Fibroblast of pulmonary artery (primary cell): ENCODE measurements at regions not wholly inside any gene's neighbourhood (a gene's known extent, or its start where the extent isn't known, plus 50 kb on each side); places are given as distances from the start of the nearest gene placed in this dataset.
A peak's percentile ranks its signal among the peaks of the same experiment; 100 is the strongest.

Source experiments
- DNase-seq: peaks from one replicate; pipeline ENCODE4 v3.0.0-alpha.2; 2010; ENCODE audit warnings: low read depth
- H3K4me3 ChIP-seq: replicated peaks from 2 replicates; pipeline ENCODE4 v1.5.1; 2011; ENCODE audit warnings: low read depth, mild to moderate bottlenecking, control low read depth, low read length, moderate library complexity
- TF ChIP-seq, protein P1 (sequence below): IDR thresholded peaks from 2 replicates; pipeline ENCODE4 v1.5.1; 2011; ENCODE audit warnings: mild to moderate bottlenecking, control low read depth, low read length, inconsistent platforms; ENCODE audit errors: missing control alignments

DNA sequence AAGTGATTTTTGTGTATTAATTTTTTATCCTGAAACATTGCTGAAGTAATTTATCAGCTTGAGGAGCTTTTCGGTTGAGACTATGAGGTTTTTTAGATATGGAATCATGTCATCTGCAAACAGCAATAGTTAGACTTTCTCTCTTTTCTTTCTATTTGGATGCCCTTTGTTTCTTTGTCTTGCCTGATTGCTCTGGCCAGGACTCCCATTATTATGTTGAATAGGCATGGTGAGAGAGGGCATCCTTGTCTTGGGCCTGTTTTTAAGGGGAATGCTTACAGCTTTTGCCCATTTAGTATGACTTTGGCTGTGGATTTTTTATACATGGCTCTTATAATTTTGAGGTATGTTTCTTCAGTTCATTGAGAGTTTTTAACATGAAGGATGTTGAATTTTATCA is 207.6 kb upstream of the DEFB112 start:
- TF ChIP-seq, protein P1, sequence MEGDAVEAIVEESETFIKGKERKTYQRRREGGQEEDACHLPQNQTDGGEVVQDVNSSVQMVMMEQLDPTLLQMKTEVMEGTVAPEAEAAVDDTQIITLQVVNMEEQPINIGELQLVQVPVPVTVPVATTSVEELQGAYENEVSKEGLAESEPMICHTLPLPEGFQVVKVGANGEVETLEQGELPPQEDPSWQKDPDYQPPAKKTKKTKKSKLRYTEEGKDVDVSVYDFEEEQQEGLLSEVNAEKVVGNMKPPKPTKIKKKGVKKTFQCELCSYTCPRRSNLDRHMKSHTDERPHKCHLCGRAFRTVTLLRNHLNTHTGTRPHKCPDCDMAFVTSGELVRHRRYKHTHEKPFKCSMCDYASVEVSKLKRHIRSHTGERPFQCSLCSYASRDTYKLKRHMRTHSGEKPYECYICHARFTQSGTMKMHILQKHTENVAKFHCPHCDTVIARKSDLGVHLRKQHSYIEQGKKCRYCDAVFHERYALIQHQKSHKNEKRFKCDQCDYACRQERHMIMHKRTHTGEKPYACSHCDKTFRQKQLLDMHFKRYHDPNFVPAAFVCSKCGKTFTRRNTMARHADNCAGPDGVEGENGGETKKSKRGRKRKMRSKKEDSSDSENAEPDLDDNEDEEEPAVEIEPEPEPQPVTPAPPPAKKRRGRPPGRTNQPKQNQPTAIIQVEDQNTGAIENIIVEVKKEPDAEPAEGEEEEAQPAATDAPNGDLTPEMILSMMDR = no peak
- no peak overlapping the region for H3K4me3 ChIP-seq
- no peak for DNase-seq

DNA sequence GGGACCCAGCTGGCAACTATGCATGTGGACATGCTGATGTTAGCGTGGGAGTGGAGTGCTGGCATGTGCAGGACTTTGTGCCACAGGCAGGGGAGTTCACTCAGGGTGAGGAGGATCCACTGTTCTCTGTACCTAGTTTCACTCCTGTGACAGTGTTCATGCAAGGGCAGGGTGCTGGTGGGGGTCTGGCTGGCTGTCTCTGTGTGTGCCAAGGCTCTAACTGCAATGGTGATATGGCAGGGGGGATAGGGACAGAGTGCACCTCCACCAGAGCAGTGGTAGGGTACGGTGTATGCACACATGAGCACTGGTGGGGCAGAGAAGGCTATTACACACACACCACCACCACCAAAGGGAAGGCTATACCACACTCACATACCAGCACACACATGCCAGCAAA is 210.2 kb upstream of the DEFB112 start:
- TF ChIP-seq, protein P1 = no peak
- no peak for DNase-seq
- H3K4me3 ChIP-seq = no peak overlapping the region

DNA sequence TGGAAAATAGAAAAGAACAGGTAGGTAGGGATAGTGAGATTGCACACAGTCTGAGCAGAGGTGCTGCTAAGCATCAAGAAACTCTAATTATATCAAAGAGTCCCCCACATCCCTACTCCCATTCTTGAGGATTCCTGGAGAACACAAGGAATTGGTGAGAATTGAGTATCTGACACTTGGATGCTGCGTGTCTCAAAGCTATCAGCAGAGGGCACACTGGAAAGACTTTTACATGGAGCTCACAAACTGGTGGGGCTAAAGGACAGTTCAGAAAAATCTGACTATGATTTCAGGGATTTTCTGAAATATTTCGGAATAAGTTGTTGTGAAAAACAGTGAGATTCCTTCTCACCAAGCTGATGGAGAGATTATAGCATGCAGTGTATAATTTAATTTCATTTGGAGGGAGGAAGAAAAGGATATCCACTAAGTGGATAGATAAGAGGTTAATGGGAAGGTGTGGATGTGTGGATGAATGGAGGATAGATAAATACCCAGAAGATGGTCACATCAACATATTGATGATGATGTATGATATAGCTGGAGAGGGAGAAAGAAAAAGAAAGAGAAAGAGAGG is 215.4 kb upstream of the DEFB112 start:
- no peak for DNase-seq
- no peak overlapping the region for H3K4me3 ChIP-seq
- TF ChIP-seq, protein P1 = no peak

DNA sequence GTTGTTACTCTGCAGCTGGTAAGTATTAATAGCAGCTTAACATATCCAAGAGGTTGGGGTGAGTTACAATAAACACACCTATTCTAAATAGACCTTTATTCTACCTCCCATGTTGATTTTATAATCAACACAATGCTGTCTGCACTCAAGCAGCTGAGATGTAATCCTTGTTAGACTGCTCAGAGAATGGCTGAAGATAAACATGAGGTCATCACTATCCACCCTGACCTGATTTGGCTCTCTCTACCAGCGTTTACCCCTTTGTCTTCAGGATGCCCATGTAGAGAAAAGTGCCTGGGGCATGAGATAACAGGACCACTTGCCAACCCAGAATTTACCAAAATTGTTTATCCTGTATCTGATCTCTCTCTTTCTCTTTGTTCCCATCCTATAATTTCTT is 220.7 kb upstream of the DEFB112 start:
- no peak overlapping the region for H3K4me3 ChIP-seq
- TF ChIP-seq, protein P1 = no peak
- DNase-seq = no peak

DNA sequence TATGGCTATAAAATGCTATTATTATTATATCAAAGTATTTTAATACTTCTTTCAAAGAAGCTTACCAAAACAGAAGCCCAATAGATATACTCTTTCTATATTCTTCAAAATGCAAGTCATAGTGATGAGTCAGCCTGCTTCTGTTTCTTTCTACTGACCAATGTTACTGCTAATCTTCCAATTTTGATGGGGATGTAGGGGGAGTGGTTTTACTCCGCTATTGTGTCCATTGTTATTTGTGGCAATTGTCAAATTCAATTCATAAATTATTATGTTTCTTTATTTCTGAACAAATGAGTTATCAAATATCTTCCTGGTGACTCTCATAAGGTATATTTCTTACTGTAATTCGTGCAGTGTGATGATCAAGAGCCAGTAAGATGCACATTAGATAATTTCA is 221.5 kb upstream of the DEFB112 start:
- TF ChIP-seq, protein P1 = no peak
- no peak overlapping the region for H3K4me3 ChIP-seq
- DNase-seq = peak; percentile 5

DNA sequence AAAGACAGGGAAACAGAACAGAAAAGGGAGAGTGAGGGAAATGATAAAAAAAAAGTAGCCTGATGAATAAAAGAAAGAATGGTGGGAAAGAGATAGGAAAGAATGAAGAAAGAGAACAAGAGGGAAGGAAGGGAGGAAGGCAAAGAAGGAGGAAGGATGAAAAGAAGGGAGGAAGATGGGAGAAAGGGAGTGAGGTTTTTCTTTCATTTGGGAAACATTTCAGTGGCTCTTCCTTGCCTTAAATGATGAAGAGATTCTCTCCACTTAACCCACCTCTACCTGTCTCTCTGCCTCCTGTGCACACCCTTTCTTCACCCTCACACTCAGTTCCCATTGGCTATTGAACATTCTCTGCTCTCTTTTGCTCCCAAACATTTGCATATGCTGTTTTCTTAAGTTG is 222.1 kb upstream of the DEFB112 start:
- TF ChIP-seq, protein P1 = no peak
- no peak overlapping the region for H3K4me3 ChIP-seq
- no peak for DNase-seq

DNA sequence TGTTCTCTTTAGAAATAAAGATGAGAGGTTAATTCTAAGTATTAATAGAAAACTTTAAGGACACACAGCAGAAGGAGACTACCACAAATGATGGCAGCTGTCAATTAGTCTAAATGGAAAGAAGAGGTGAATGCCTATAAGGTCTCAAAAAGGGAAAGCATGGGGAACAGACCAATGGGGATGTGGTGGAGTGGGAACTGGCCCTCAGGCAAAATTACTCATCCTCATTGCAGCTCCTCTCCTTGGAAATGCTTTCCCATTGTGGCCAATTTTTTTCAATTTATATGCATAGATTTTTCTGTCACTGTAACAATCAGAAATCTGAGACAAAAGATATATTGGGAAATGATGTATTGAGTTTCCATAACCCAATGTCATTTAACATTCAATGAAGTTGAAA is 222.9 kb upstream of the DEFB112 start:
- TF ChIP-seq, protein P1 = no peak
- H3K4me3 ChIP-seq = no peak overlapping the region
- no peak for DNase-seq
